Hepatocyte (in vitro differentiated cells): ENCODE measurements at regions not wholly inside any gene's neighbourhood (a gene's known extent, or its start where the extent isn't known, plus 50 kb on each side); places are given as distances from the start of the nearest gene placed in this dataset.

ENCODE experiments used
- DNase-seq: peaks from one replicate; pipeline ENCODE4 v3.0.0-alpha.2; 2016; ENCODE audit warnings: low spot score
- H2AFZ ChIP-seq: fragments of 200-600 bp; sonication (generic); 2 replicates; pipeline ENCODE4 v1.6.0; 2016; ENCODE audit warnings: antibody characterized with exemption, mild to moderate bottlenecking
- H3K27ac ChIP-seq: fragments of 200-600 bp; sonication (generic); 2 replicates; pipeline ENCODE4 v1.5.1; 2016; ENCODE audit warnings: mild to moderate bottlenecking
- H3K27me3 ChIP-seq: fragments of 200-600 bp; sonication (generic); 2 replicates; pipeline ENCODE4 v1.6.1; 2016
- H3K36me3 ChIP-seq: fragments of 200-600 bp; sonication (generic); replicated peaks from 2 replicates; pipeline ENCODE4 v1.5.1; 2016; ENCODE audit warnings: low read depth; ENCODE audit not compliant: insufficient read depth
- H3K4me1 ChIP-seq: fragments of 200-600 bp; sonication (generic); 2 replicates; pipeline ENCODE4 v1.5.1; 2016; ENCODE audit warnings: mild to moderate bottlenecking, moderate library complexity; ENCODE audit not compliant: insufficient read depth
- H3K4me2 ChIP-seq: fragments of 200-600 bp; sonication (generic); 2 replicates; pipeline ENCODE4 v1.6.0; 2016
- H3K4me3 ChIP-seq: fragments of 200-600 bp; sonication (generic); 2 replicates; pipeline ENCODE4 v1.5.1; 2016; ENCODE audit warnings: mild to moderate bottlenecking
- H3K79me2 ChIP-seq: fragments of 200-600 bp; sonication (generic); 2 replicates; pipeline ENCODE4 v1.6.0; 2017; ENCODE audit warnings: mild to moderate bottlenecking
- H3K9me2 ChIP-seq: fragments of 200-600 bp; sonication (generic); replicated peaks from 2 replicates; pipeline ENCODE4 v1.6.0; 2017; ENCODE audit warnings: mild to moderate bottlenecking; ENCODE audit not compliant: insufficient read depth
- H3K9me3 ChIP-seq: fragments of 200-600 bp; sonication (generic); 2 replicates; pipeline ENCODE4 v1.5.1; 2016; ENCODE audit warnings: low read depth, mild to moderate bottlenecking
- H4K20me1 ChIP-seq: fragments of 200-600 bp; sonication (generic); 2 replicates; pipeline ENCODE4 v1.6.0; 2016; ENCODE audit warnings: mild to moderate bottlenecking; ENCODE audit not compliant: insufficient read depth, poor library complexity, severe bottlenecking
- EZH2 ChIP-seq: fragments of 200-600 bp; sonication (generic); IDR thresholded peaks from 2 replicates; pipeline ENCODE4 v1.6.1; 2016; ENCODE audit warnings: antibody characterized with exemption, mild to moderate bottlenecking, borderline replicate concordance
- EZH2phosphoT487 ChIP-seq: fragments of 200-600 bp; sonication (generic); IDR thresholded peaks from one replicate; pipeline ENCODE4 v1.6.1; 2018; ENCODE audit warnings: antibody characterized with exemption, mild to moderate bottlenecking, low read depth, moderate library complexity; ENCODE audit not compliant: unreplicated experiment, severe bottlenecking
- WGBS: methylation state at CpG from one replicate; pipeline ENCODE4 v1.1.6; 2016; ENCODE audit warnings: low lambda C conversion rate; ENCODE audit errors: missing lambda C conversion rate; 5-methylcytosine and 5-hydroxymethylcytosine counted together
- TF ChIP-seq, protein P1 (sequence below): fragments of 200-600 bp; sonication (generic); IDR thresholded peaks from 2 replicates; pipeline ENCODE4 v1.5.1; 2016; ENCODE audit warnings: antibody characterized with exemption, mild to moderate bottlenecking; ENCODE audit not compliant: poor library complexity

DNA sequence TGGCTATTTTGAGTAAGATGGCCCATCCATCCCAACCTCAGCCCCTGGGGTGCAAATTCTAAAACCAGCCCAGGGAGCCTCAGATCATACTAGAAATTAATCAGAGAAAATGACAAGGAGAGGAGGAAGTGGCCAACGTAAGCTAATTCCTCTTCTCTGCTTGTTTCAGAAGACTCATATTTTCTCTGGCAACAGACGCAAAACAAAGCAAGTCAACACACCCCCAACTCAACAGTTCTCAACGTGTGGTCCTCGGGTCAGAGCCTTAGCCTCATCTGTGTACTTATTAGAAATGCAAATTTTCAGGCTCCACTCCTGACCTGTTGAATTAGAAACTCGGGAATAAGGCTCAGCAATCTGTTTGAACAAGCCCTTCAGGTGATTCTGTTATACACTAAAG is 413.9 kb upstream of the AUTS2 start:
- no peaks in the 10 kb centered on the region for H3K79me2 ChIP-seq
- H3K4me3 ChIP-seq: no peak overlapping the region
- H3K4me2 ChIP-seq: no peak overlapping the region
- DNase-seq: no peak
- H3K9me3 ChIP-seq: no peaks in the 10 kb centered on the region
- no peaks in the 10 kb centered on the region for H3K36me3 ChIP-seq
- 70% methylated on average over 5 of the region's 5 CpGs for WGBS
- no peak overlapping the region for H2AFZ ChIP-seq
- TF ChIP-seq EZH2 (no peak), EZH2phosphoT487 (no peak)
- TF ChIP-seq, protein P1, sequence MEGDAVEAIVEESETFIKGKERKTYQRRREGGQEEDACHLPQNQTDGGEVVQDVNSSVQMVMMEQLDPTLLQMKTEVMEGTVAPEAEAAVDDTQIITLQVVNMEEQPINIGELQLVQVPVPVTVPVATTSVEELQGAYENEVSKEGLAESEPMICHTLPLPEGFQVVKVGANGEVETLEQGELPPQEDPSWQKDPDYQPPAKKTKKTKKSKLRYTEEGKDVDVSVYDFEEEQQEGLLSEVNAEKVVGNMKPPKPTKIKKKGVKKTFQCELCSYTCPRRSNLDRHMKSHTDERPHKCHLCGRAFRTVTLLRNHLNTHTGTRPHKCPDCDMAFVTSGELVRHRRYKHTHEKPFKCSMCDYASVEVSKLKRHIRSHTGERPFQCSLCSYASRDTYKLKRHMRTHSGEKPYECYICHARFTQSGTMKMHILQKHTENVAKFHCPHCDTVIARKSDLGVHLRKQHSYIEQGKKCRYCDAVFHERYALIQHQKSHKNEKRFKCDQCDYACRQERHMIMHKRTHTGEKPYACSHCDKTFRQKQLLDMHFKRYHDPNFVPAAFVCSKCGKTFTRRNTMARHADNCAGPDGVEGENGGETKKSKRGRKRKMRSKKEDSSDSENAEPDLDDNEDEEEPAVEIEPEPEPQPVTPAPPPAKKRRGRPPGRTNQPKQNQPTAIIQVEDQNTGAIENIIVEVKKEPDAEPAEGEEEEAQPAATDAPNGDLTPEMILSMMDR: no peak
- no peaks in the 10 kb centered on the region for H4K20me1 ChIP-seq
- no peaks in the 10 kb centered on the region for H3K4me1 ChIP-seq
- no peak overlapping the region for H3K27ac ChIP-seq
- H3K9me2 ChIP-seq: no peaks in the 10 kb centered on the region
- H3K27me3 ChIP-seq: no peaks in the 10 kb centered on the region

DNA sequence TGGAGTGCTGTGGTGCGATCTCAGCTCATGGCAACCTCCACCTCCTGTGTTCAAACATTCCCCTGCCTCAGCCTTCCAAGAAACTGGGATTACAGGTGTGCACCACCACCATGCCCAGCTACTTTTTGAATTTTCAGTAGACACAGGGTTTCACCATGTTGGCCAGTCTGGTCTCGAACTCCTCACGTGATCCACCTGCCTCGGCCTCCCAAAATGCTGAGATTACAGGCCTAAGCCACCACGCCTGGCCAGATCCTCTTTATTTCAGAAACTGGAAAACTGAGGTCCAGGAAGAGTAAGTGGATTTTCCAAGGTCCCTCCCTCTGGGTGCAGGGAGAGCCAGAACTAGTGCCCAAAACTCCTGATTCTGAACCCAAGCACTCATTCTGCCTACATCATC is 413.1 kb upstream of the AUTS2 start:
- Histone ChIP-seq H3K4me2 (no peak overlapping the region), H3K4me1 (no peaks in the 10 kb centered on the region), H3K9me2 (no peaks in the 10 kb centered on the region), H3K9me3 (no peaks in the 10 kb centered on the region), H3K36me3 (no peaks in the 10 kb centered on the region), H3K79me2 (no peaks in the 10 kb centered on the region), H2AFZ (no peak overlapping the region), H3K27ac (no peak overlapping the region), H3K4me3 (no peak overlapping the region), H3K27me3 (no peaks in the 10 kb centered on the region), H4K20me1 (no peaks in the 10 kb centered on the region)
- DNase-seq: no peak
- WGBS: 100% methylated on average over 5 of the region's 5 CpGs
- TF ChIP-seq EZH2 (no peak), EZH2phosphoT487 (no peak)
- TF ChIP-seq, protein P1: no peak

DNA sequence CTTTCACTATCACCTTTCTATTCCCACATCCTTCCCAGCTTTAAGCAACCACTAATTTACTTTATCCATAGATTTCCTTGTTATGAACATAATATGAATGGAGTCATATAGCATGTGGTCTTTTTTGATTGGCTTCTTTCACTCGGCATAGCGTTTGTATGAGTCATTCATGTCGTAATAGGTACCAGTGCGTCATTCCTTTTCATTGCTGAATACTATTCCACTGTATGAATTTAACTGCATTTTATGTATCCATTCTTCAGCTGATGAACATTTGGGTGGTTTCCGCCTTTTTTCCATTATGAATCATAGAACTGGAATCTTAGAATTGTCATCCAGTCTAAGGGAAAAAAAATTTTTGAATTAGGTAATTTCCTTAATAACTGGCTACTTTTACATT is 411.3 kb upstream of the AUTS2 start:
- Histone ChIP-seq H3K4me2 (no peak overlapping the region), H3K9me2 (no peaks in the 10 kb centered on the region), H4K20me1 (no peaks in the 10 kb centered on the region), H3K9me3 (no peaks in the 10 kb centered on the region), H3K4me3 (no peak overlapping the region), H3K79me2 (no peaks in the 10 kb centered on the region), H2AFZ (no peak overlapping the region), H3K27me3 (no peaks in the 10 kb centered on the region), H3K4me1 (no peaks in the 10 kb centered on the region), H3K36me3 (no peaks in the 10 kb centered on the region), H3K27ac (no peak overlapping the region)
- no peak for TF ChIP-seq EZH2
- no peak for TF ChIP-seq EZH2phosphoT487
- TF ChIP-seq, protein P1: no peak
- no peak for DNase-seq
- WGBS: 99% methylated on average over 5 of the region's 5 CpGs

DNA sequence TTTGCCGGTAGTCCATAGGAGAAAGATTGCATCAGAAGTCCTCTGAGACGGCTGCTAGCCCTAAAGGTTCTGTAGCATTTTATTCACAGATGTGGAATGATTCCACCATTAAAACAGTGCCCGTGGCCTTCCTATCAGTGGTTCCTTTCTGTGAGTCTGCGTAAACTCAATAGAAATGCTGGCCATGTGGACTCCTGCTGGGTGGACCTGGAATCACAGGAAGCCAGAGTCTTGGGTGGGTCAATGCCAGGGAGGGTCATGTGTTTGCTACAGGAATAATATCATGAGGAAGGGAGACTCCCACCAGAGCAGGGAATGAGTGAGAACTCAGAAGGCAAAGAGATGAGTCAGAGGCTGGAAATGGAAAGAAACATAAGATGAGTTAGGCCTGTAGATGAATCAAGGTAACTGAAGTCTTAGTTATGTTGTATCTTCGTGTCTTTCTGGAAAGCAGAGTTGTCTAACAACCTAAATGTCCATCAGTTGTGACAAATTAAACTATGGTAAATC is 410.4 kb upstream of the AUTS2 start:
- no peak overlapping the region for H2AFZ ChIP-seq
- no peaks in the 10 kb centered on the region for H3K27me3 ChIP-seq
- H3K9me2 ChIP-seq: no peaks in the 10 kb centered on the region
- H3K4me2 ChIP-seq: no peak overlapping the region
- H3K79me2 ChIP-seq: no peaks in the 10 kb centered on the region
- TF ChIP-seq EZH2 (no peak), EZH2phosphoT487 (no peak)
- TF ChIP-seq, protein P1: no peak
- no peak for DNase-seq
- H3K27ac ChIP-seq: no peak overlapping the region
- H4K20me1 ChIP-seq: no peaks in the 10 kb centered on the region
- no peak overlapping the region for H3K4me3 ChIP-seq
- no peaks in the 10 kb centered on the region for H3K36me3 ChIP-seq
- 86% methylated on average over 5 of the region's 5 CpGs for WGBS
- H3K9me3 ChIP-seq: no peaks in the 10 kb centered on the region
- no peaks in the 10 kb centered on the region for H3K4me1 ChIP-seq
